ENCODE measurements at regions not wholly inside any gene's neighbourhood (a gene's known extent, or its start where the extent isn't known, plus 50 kb on each side); places are given as distances from the start of the nearest gene placed in this dataset.

GRCh38 chr4:129808242-129808641, 712.3 kb downstream of the C4orf33 start:
- TF ChIP-seq POLR2A (IDR thresholded peaks at IDR 0.05) (no peak), CTCF (IDR thresholded peaks at IDR 0.05) (no peak), EP300 (IDR thresholded peaks at IDR 0.05) (no peak)

All from gastroesophageal sphincter (tissue), 3 donors.